ENCODE measurements at regions not wholly inside any gene's neighbourhood (a gene's known extent, or its start where the extent isn't known, plus 50 kb on each side); places are given as distances from the start of the nearest gene placed in this dataset.

DNA sequence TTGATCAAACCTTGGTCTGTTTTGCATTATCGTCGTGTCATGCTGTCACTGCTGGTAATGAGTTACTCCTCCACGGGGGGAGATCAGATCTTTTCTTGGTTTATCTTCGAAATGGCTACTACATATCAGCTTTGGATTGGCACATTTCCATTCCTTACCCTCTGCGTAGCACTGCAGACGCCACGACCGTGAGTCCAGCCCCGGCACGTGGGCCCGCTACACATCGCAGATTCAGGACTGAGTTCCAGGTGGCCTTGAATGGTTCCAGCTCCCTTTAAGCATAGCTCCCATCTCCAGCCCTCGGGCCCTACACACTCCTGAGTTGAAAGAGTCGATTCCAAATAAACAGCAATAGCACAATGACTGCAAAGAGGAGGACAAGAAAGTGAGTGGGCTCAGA is 238.6 kb upstream of the PFKP start:
- TF ChIP-seq CTCF (conservative IDR thresholded peaks at IDR 0.05) (no peak), ZFX (IDR thresholded peaks at IDR 0.05) (no peak)

All from C4-2B (cell line).